HG03025 (cell line): ENCODE measurements at regions not wholly inside any gene's neighbourhood (a gene's known extent, or its start where the extent isn't known, plus 50 kb on each side); places are given as distances from the start of the nearest gene placed in this dataset.

ENCODE experiments used
- ATAC-seq: cut with Tn5 transposase; IDR thresholded peaks from one replicate; pipeline ENCODE4 v1.9.1; 2021; ENCODE audit warnings: mild to moderate bottlenecking, moderate library complexity; ENCODE audit not compliant: unreplicated experiment, low FRiP score

- no peak for ATAC-seq
Measured at GRCh38 chr4:141573678-141574077, 62.7 kb upstream of the IL15 start.

GRCh38 chr4:141575884-141576283, 60.5 kb upstream of the IL15 start:
- no peak for ATAC-seq

GRCh38 chr4:141576585-141577110, 59.7 kb upstream of the IL15 start:
- no peak for ATAC-seq

- ATAC-seq = no peak
Measured at GRCh38 chr4:141578451-141578850, 57.9 kb upstream of the IL15 start.

DNA sequence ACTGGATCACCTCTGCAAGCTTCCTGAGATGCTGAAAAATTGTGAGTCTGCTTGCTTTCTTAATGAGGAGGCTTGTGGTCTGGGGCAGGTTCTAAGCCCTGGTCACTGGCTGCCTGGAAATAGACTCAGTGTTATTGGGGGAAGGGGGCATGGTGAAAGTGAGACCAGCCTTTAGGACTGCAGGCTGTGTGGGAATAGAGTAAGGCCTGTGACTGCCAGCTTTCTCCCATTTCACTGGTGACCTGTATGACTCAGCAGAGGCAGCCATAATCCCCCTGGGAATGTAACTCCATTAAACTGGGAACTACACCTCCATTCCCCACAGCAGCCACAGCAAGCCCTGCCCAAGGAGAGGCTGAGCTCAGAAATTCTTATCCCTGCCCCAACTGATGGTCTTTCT, 55.9 kb upstream of the IL15 start:
- no peak for ATAC-seq
